ENCODE measurements at regions not wholly inside any gene's neighbourhood (a gene's known extent, or its start where the extent isn't known, plus 50 kb on each side); places are given as distances from the start of the nearest gene placed in this dataset.

DNA sequence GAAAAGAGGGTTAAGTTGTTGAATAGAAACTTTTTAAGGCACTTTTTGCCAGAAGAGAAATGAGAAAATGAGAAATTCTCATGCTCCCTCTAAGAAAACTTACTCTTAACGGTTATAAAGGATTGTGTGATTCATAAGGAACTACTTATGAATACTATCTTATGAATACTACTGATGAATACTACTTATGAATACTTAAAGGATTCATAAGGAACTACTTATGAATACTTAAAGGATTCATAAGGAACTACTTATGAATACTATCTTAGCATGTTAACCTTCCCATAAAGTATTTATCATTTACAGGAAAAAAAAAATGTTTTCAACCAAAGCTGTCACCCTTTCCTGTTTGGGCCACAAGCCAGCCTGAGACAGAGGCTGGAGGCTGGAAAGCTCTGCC lies 53.1 kb upstream of the UCN3 start:
- no peak for DNase-seq

GRCh38 chr10:5314840-5315239 lies 49.9 kb upstream of the UCN3 start:
- DNase-seq, result no peak

Data from activated effector memory CD4-positive, alpha-beta T cell treated with anti-CD3 and anti-CD28 coated beads, Interleukin-2, amount 50 U/mL, for 16 hours (primary cell).